Stomach (tissue), 4 donors: ENCODE measurements at regions not wholly inside any gene's neighbourhood (a gene's known extent, or its start where the extent isn't known, plus 50 kb on each side); places are given as distances from the start of the nearest gene placed in this dataset.

ENCODE experiments used
- EP300 ChIP-seq: sonication (generic); formaldehyde crosslinking; IDR thresholded peaks from one replicate; pipeline ENCODE4 v1.6.1; 2017; ENCODE audit warnings: antibody characterized with exemption
- TF ChIP-seq, protein P1 (sequence below), 7 experiments: fragments of 450-650 bp in 4 of 7; fragments of 200-600 bp in 3 of 7; sonication (generic) in 3 of 7; IDR thresholded peaks; one replicate each; pipeline ENCODE4 v1.5.1; 2016 to 2019; ENCODE audit warnings: antibody characterized with exemption in 7 of 7, control low read depth in 2 of 7, mild to moderate bottlenecking in 1 of 7

- TF ChIP-seq, protein P1, sequence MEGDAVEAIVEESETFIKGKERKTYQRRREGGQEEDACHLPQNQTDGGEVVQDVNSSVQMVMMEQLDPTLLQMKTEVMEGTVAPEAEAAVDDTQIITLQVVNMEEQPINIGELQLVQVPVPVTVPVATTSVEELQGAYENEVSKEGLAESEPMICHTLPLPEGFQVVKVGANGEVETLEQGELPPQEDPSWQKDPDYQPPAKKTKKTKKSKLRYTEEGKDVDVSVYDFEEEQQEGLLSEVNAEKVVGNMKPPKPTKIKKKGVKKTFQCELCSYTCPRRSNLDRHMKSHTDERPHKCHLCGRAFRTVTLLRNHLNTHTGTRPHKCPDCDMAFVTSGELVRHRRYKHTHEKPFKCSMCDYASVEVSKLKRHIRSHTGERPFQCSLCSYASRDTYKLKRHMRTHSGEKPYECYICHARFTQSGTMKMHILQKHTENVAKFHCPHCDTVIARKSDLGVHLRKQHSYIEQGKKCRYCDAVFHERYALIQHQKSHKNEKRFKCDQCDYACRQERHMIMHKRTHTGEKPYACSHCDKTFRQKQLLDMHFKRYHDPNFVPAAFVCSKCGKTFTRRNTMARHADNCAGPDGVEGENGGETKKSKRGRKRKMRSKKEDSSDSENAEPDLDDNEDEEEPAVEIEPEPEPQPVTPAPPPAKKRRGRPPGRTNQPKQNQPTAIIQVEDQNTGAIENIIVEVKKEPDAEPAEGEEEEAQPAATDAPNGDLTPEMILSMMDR (IDR thresholded peaks at IDR 0.05), result no peak
- TF ChIP-seq EP300, result no peak
Observed at GRCh38 chr3:5039585-5039984, 60.3 kb downstream of the BHLHE40 start.
